ENCODE measurements at regions not wholly inside any gene's neighbourhood (a gene's known extent, or its start where the extent isn't known, plus 50 kb on each side); places are given as distances from the start of the nearest gene placed in this dataset.

- TF ChIP-seq CTCF (conservative IDR thresholded peaks at IDR 0.05) = no peak
- no peak for TF ChIP-seq EZH2 (IDR thresholded peaks at IDR 0.05; ENCODE audit: low read depth)
Measured at GRCh38 chr2:236922061-236922460, 163.6 kb upstream of the COPS8 start.
